GM13977 (cell line): ENCODE measurements at regions not wholly inside any gene's neighbourhood (a gene's known extent, or its start where the extent isn't known, plus 50 kb on each side); places are given as distances from the start of the nearest gene placed in this dataset.

Source experiments
- DNase-seq: peaks from one replicate; pipeline ENCODE4 v3.0.0; 2012; ENCODE audit warnings: low spot score
- CTCF ChIP-seq: IDR thresholded peaks from 2 replicates; pipeline ENCODE4 v1.5.1; 2012; ENCODE audit warnings: mild to moderate bottlenecking, control low read depth; ENCODE audit not compliant: insufficient read depth; ENCODE audit errors: extremely low read depth, missing control alignments
- in situ Hi-C: fragments of 300-500 bp; cut with MboI; formaldehyde crosslinking; loops from one replicate; pipeline ENCODE4 v1.12.0; 2022; ENCODE audit warnings: low sequenced_read_pairs, low pct_unique_long_range_greater_than_20kb, mixed read lengths, inconsistent platforms; ENCODE audit not compliant: unreplicated experiment

DNA sequence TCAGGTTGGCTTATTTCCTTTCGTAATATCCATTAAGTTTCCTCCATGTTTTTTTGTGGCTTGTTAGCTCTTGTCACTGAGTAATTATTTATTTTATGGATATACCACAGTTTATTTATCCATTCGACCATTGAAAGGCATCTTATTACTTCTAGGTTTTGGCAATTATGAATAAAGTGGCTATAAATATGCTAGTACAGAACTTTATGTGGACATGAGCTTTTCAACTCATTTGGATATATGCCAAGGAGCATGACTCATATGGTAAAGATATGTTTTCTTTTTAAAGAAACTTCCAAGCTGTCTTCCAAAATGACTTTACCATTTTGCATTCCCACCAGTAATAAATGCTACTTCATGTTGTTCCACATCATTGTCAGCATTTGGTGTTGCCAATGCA is 803.6 kb downstream of the GLUD2 start:
- TF ChIP-seq CTCF, result no peak
- in situ Hi-C loops, result no loop called here
- DNase-seq, result no peak

- no peak for DNase-seq
- in situ Hi-C loops, result no loop called here
Measured at GRCh38 chrX:121853762-121854613, 806.6 kb downstream of the GLUD2 start.

GRCh38 chrX:121854614-121854911 is 807.2 kb downstream of the GLUD2 start:
- DNase-seq, result no peak
- in situ Hi-C loops, result no loop called here
- no peak for TF ChIP-seq CTCF

More at GRCh38 chrX:121853762-121854613, 806.6 kb downstream of the GLUD2 start:
- TF ChIP-seq CTCF, result no peak

GRCh38 chrX:121858867-121859647 is 811.6 kb downstream of the GLUD2 start:
- in situ Hi-C loops, result no loop called here
- no peak for TF ChIP-seq CTCF
- DNase-seq, result no peak

DNA sequence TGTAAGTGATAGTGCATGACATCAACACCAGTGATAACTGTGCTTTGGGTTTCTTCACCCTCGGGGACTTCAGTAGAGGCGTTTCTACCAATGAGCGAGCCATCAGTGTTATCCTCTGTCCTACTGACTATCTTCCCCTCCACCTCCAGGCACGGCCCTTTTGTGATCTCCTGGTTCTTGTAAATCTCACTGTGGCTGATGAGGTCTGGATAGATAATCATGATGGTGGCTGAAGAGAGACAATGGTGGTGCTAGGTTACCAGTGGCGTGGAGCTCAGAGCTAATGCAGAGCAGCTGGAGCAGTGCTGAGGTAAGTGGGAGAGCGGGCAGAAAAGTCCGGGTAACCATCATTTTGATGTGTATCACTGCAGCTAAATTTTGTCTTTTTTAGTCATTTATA is 816.6 kb downstream of the GLUD2 start:
- TF ChIP-seq CTCF, result no peak
- in situ Hi-C loops, result no loop called here
- no peak for DNase-seq

DNA sequence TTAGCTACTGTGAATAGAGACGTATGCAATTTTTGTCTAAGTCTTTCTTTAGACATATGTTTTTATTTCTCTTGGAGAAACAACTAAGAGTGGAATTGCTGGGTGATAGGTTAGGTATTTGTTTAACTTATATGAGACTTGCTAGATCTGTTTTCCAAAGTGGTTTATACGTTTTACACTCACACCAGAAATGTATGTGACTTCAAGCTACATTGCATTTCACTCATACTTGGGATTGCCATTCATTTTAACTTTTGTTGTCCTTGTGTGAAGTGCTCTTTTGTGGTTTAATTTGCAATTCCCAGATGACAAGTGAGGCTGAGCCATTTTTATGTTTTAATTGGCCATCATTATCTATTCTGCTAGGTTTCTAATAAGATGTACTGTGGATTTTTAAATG is 817.2 kb downstream of the GLUD2 start:
- TF ChIP-seq CTCF, result no peak
- no peak for DNase-seq
- in situ Hi-C loops, result no loop called here
